Karpas-422 (cell line): ENCODE measurements at regions not wholly inside any gene's neighbourhood (a gene's known extent, or its start where the extent isn't known, plus 50 kb on each side); places are given as distances from the start of the nearest gene placed in this dataset. TPM values are rescaled to one million over a fixed set of nuclear protein-coding genes. Genes with fewer than 3 reads are reported as not detected.

Source experiments
- DNase-seq: peaks from one replicate; pipeline ENCODE4 v3.0.0-alpha.2; 2015
- H2AFZ ChIP-seq: fragments of 200-600 bp; sonication (generic); 2 replicates; pipeline ENCODE4 v1.6.1; 2014; ENCODE audit warnings: antibody characterized with exemption, low read length, mixed read lengths
- H3K27ac ChIP-seq: fragments of 200-600 bp; sonication (generic); 2 replicates; pipeline ENCODE4 v1.5.1; 2014; ENCODE audit warnings: mild to moderate bottlenecking, low read length, moderate library complexity
- H3K27me3 ChIP-seq: fragments of 200-600 bp; sonication (generic); 2 replicates; pipeline ENCODE4 v1.6.1; 2014; ENCODE audit warnings: low read length, mixed read lengths
- H3K36me3 ChIP-seq: fragments of 200-600 bp; sonication (generic); 2 replicates; pipeline ENCODE4 v1.6.1; 2014; ENCODE audit warnings: low read length, mixed read lengths; ENCODE audit not compliant: insufficient read depth
- H3K4me1 ChIP-seq: fragments of 200-600 bp; sonication (generic); 2 replicates; pipeline ENCODE4 v1.6.1; 2014; ENCODE audit warnings: mild to moderate bottlenecking, low read length, mixed read lengths
- H3K4me2 ChIP-seq: fragments of 200-600 bp; sonication (generic); 2 replicates; pipeline ENCODE4 v1.6.1; 2014; ENCODE audit warnings: low read length, low read depth, mild to moderate bottlenecking; ENCODE audit not compliant: poor library complexity, severe bottlenecking
- H3K4me3 ChIP-seq: fragments of 200-600 bp; sonication (generic); 2 replicates; pipeline ENCODE4 v1.5.1; 2014; ENCODE audit warnings: mild to moderate bottlenecking, antibody characterized with exemption, low read length, mixed read lengths
- H3K79me2 ChIP-seq: fragments of 200-600 bp; sonication (generic); 2 replicates; pipeline ENCODE4 v1.6.1; 2014; ENCODE audit warnings: mild to moderate bottlenecking, low read length, mixed read lengths
- H3K9ac ChIP-seq: fragments of 200-600 bp; sonication (generic); 2 replicates; pipeline ENCODE4 v1.6.0; 2014; ENCODE audit warnings: low read length
- H3K9me2 ChIP-seq: fragments of 200-600 bp; sonication (generic), shearing (Covaris generic); replicated peaks from 2 replicates; pipeline ENCODE4 v1.6.0; 2014; ENCODE audit warnings: mild to moderate bottlenecking, low read length, moderate library complexity; ENCODE audit not compliant: insufficient read depth
- H3K9me3 ChIP-seq: fragments of 300-700, 200-600 bp; sonication (generic); 2 replicates; pipeline ENCODE4 v1.6.1; 2014; ENCODE audit warnings: low read length, mixed read lengths
- H4K20me1 ChIP-seq: fragments of 200-600 bp; sonication (generic); 2 replicates; pipeline ENCODE4 v1.6.1; 2014; ENCODE audit warnings: mild to moderate bottlenecking, antibody characterized with exemption, low read length, low read depth; ENCODE audit not compliant: insufficient read depth
- small RNA-seq: library from RNA; depleted of rRNA; stranded (forward); fragments of <200 nt; gene quantifications from one replicate; pipeline ENCODE3, GENCODE V24; 2014

DNA sequence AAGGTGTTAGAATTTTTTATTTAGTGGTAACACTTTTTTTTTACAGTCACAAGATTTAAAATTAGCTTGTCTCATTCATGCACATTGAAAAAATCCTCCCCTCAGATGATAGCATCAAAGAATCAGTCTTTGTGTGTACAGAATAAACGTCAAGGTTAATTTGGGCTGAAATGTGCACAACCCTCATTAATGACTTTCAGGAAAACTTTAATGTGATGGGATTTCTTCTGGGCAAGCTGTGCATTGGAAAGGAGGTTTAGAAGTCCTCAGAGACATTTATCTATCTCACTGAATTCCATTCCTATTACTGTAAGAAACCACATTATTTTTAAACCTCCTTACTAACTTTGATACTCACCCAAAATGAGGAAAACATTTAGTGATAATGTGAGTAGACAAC is 88.2 kb upstream of the TECRL start:
- no peak overlapping the region for H3K27ac ChIP-seq
- H3K9me2 ChIP-seq: no peaks in the 10 kb centered on the region
- H3K9me3 ChIP-seq: peaks cover 29% of the 10 kb centered on the region
- H4K20me1 ChIP-seq: no peaks in the 10 kb centered on the region
- no peaks in the 10 kb centered on the region for H3K27me3 ChIP-seq
- no peak overlapping the region for H3K4me3 ChIP-seq
- no peak overlapping the region for H3K4me2 ChIP-seq
- no peak for DNase-seq
- no peak overlapping the region for H2AFZ ChIP-seq
- no peaks in the 10 kb centered on the region for H3K79me2 ChIP-seq
- no peaks in the 10 kb centered on the region for H3K4me1 ChIP-seq
- H3K36me3 ChIP-seq: no peaks in the 10 kb centered on the region
- H3K9ac ChIP-seq: no peak overlapping the region

GRCh38 chr4:64495946-64496345 is 86.7 kb upstream of the TECRL start:
- Histone ChIP-seq H3K79me2 (no peaks in the 10 kb centered on the region), H3K9me3 (peaks cover 34% of the 10 kb centered on the region), H3K4me3 (no peak overlapping the region), H4K20me1 (no peaks in the 10 kb centered on the region), H3K27me3 (no peaks in the 10 kb centered on the region), H3K4me1 (no peaks in the 10 kb centered on the region), H3K27ac (no peak overlapping the region), H3K9me2 (no peaks in the 10 kb centered on the region), H3K4me2 (no peak overlapping the region), H2AFZ (no peak overlapping the region), H3K36me3 (no peaks in the 10 kb centered on the region), H3K9ac (no peak overlapping the region)
- DNase-seq: no peak

- H3K9me3 ChIP-seq: peaks cover 26% of the 10 kb centered on the region
- H4K20me1 ChIP-seq: no peaks in the 10 kb centered on the region
- H3K4me1 ChIP-seq: no peaks in the 10 kb centered on the region
- no peak overlapping the region for H3K4me3 ChIP-seq
- no peak overlapping the region for H3K27ac ChIP-seq
- no peaks in the 10 kb centered on the region for H3K27me3 ChIP-seq
- no peak for DNase-seq
- no peak overlapping the region for H2AFZ ChIP-seq
- no peaks in the 10 kb centered on the region for H3K36me3 ChIP-seq
- H3K9ac ChIP-seq: no peak overlapping the region
- H3K79me2 ChIP-seq: no peaks in the 10 kb centered on the region
- H3K4me2 ChIP-seq: no peak overlapping the region
- no peaks in the 10 kb centered on the region for H3K9me2 ChIP-seq
Observed at GRCh38 chr4:64489628-64490027, 80.4 kb upstream of the TECRL start.

- no peak overlapping the region for H3K4me3 ChIP-seq
- no peak for DNase-seq
Observed at GRCh38 chr4:64479338-64479737, 70.1 kb upstream of the TECRL start.

DNA sequence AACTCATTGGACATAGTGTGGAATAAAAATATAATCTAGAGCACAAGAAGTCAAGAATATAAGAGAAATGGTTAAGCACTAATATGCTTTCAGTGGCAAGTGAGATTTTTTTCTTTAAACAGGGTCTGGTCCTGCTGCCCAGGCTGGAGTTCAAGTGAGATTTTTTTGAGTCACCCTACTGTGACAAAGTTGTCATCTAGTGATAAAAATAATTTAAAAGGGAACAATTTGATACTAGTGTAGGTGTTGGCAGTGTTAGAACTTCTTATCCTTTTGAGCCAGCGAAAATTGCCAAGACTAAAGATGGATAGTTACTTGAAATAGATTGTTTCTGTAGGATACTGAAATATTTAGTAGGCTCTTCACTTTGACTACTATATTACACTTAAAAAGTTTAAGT is 67.9 kb upstream of the TECRL start:
- H3K4me1 ChIP-seq: no peaks in the 10 kb centered on the region
- H3K27me3 ChIP-seq: no peaks in the 10 kb centered on the region
- H3K79me2 ChIP-seq: no peaks in the 10 kb centered on the region
- DNase-seq: no peak
- H3K9me3 ChIP-seq: peaks cover 3% of the 10 kb centered on the region; the same call in 1 of the 2 replicates
- no peak overlapping the region for H2AFZ ChIP-seq
- H3K4me2 ChIP-seq: no peak overlapping the region
- no peak overlapping the region for H3K27ac ChIP-seq
- no peak overlapping the region for H3K4me3 ChIP-seq
- no peaks in the 10 kb centered on the region for H3K36me3 ChIP-seq
- no peaks in the 10 kb centered on the region for H4K20me1 ChIP-seq
- H3K9me2 ChIP-seq: no peaks in the 10 kb centered on the region
- no peak overlapping the region for H3K9ac ChIP-seq

More at GRCh38 chr4:64479338-64479737, 70.1 kb upstream of the TECRL start:
- Histone ChIP-seq H3K9ac (no peak overlapping the region), H4K20me1 (no peaks in the 10 kb centered on the region), H3K27me3 (no peaks in the 10 kb centered on the region), H3K9me2 (no peaks in the 10 kb centered on the region), H3K27ac (no peak overlapping the region), H3K4me2 (no peak overlapping the region), H3K9me3 (peaks cover 6% of the 10 kb centered on the region), H3K36me3 (no peaks in the 10 kb centered on the region), H2AFZ (no peak overlapping the region), H3K79me2 (no peaks in the 10 kb centered on the region), H3K4me1 (no peaks in the 10 kb centered on the region)

DNA sequence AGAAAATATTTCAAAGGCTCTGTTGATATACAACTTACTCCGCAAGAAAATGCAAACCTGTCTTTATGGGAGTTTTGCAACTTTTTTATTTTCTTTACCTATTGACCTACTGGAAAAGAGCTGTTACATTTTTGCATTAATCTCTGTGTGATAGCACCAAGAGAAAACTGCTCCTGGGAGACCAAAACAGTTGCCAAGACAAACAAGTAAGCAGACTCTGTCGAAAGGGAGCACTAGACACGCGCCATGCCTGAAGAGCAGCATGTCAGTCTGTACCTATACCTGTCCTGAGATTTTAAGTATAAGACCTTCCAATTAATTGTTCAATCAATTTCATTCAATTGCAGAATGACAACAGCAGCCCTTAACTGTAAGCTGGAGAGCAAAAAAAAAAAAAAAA is 56.0 kb upstream of the TECRL start:
- DNase-seq: no peak
- Histone ChIP-seq H3K4me2 (no peak overlapping the region), H3K4me3 (no peak overlapping the region), H2AFZ (no peak overlapping the region), H3K9me3 (peaks cover 27% of the 10 kb centered on the region), H3K9me2 (no peaks in the 10 kb centered on the region), H3K27me3 (no peaks in the 10 kb centered on the region), H3K79me2 (no peaks in the 10 kb centered on the region), H3K27ac (no peak overlapping the region), H3K9ac (no peak overlapping the region), H3K36me3 (no peaks in the 10 kb centered on the region), H4K20me1 (no peaks in the 10 kb centered on the region), H3K4me1 (no peaks in the 10 kb centered on the region)

- no peaks in the 10 kb centered on the region for H3K79me2 ChIP-seq
- no peak for DNase-seq
- H3K27me3 ChIP-seq: no peaks in the 10 kb centered on the region
- H3K9me2 ChIP-seq: no peaks in the 10 kb centered on the region
- no peak overlapping the region for H3K9ac ChIP-seq
- no peak overlapping the region for H3K4me2 ChIP-seq
- no peak overlapping the region for H3K27ac ChIP-seq
- no peak overlapping the region for H3K4me3 ChIP-seq
- H3K4me1 ChIP-seq: no peaks in the 10 kb centered on the region
- H3K9me3 ChIP-seq: peaks cover 29% of the 10 kb centered on the region
- no peak overlapping the region for H2AFZ ChIP-seq
- H4K20me1 ChIP-seq: no peaks in the 10 kb centered on the region
- no peaks in the 10 kb centered on the region for H3K36me3 ChIP-seq
Observed at GRCh38 chr4:64464581-64464980, 55.3 kb upstream of the TECRL start.

Small RNAs in the stretch of these regions (small RNA-seq; reads per million reads assigned to genes)
- not detected for gene MTCO3P27
- gene MTND4LP31: not detected
